ENCODE measurements at regions not wholly inside any gene's neighbourhood (a gene's known extent, or its start where the extent isn't known, plus 50 kb on each side); places are given as distances from the start of the nearest gene placed in this dataset.
A peak's percentile ranks its signal among the peaks of the same experiment; 100 is the strongest.
"Not testable (repeated sequence)": the region's sequence is repeated elsewhere in the genome, so short reads cannot be mapped to it uniquely, and the experiment has no call there.

DNA sequence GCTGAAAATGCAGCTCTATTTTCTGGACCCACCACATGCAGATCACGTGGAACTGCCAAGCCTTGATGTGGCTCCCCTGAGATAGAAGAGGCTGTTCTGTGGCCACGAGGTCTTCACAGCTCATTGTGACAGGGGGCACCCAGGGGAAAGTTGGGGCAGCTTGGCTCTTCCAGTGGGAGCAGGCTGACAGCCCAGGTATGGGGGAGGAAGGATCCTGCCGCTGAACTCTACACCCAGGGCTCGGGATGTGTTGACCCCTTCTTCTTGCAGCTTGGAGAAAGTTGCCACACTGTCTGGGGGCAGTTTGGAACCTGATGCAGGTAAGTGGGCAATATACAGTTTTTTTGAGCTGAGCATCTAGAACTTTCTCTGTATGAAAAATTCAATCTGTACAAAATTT lies 133.6 kb upstream of the PITX1 start:
- no peak for TF ChIP-seq EZH2 (IDR thresholded peaks at IDR 0.05; ENCODE audit: borderline replicate concordance, low read depth, low read length, severe bottlenecking)
- TF ChIP-seq, protein P1, sequence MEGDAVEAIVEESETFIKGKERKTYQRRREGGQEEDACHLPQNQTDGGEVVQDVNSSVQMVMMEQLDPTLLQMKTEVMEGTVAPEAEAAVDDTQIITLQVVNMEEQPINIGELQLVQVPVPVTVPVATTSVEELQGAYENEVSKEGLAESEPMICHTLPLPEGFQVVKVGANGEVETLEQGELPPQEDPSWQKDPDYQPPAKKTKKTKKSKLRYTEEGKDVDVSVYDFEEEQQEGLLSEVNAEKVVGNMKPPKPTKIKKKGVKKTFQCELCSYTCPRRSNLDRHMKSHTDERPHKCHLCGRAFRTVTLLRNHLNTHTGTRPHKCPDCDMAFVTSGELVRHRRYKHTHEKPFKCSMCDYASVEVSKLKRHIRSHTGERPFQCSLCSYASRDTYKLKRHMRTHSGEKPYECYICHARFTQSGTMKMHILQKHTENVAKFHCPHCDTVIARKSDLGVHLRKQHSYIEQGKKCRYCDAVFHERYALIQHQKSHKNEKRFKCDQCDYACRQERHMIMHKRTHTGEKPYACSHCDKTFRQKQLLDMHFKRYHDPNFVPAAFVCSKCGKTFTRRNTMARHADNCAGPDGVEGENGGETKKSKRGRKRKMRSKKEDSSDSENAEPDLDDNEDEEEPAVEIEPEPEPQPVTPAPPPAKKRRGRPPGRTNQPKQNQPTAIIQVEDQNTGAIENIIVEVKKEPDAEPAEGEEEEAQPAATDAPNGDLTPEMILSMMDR (IDR thresholded peaks at IDR 0.05; ENCODE audit: borderline replicate concordance, extremely low read depth, low read length, poor library complexity, severe bottlenecking) = no peak
- H3K27me3 ChIP-seq (ENCODE audit: insufficient read depth, low read length, poor library complexity) = peaks cover 8% of the 10 kb centered on the region

DNA sequence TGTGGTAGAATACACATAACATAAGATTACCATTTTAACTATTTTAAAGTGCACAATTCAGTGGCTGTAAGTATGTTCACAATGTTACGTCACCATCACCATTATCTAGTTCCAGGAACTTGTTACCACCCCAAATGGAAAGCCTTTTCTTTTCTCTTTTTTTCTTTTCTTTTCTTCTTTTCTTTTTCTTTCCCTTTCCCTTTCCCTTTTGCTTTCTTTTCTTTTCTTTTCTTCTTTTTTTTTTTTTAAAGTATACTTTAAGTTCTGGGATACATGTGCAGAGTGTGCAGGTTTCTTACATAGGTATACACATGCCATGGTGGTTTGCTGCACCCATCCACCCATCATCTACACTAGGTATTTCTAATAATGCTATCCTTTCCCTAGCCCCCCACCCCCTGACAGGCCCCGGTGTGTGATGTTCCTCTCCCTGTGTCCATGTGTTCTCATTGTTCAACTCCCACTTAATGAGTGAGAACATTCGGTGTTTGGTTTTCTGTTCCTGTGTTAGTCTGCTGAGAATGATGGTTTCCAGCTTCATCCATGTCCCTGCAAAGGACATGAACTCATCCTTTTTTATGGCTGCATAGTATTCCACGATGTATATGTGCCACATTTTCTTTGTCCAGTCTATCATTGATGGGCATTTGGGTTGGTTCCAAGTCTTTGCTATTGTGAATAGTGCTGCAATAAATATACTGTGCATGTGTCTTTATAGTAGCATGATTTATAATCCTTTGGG lies 131.0 kb upstream of the PITX1 start:
- ATAC-seq (ENCODE audit: insufficient read depth, low read depth); H3K4me1 ChIP-seq (ENCODE audit: insufficient read depth, low read length); H3K27ac ChIP-seq (ENCODE audit: low read length); H3K9ac ChIP-seq (ENCODE audit: low read depth, low read length); DNase-seq; H3K27me3 ChIP-seq (ENCODE audit: insufficient read depth, low read length, poor library complexity); H2AFZ ChIP-seq (ENCODE audit: low read depth, low read length); H4K20me1 ChIP-seq (ENCODE audit: insufficient read depth, low read length); H3K4me3 ChIP-seq (ENCODE audit: low read depth in 1 of 2, low read length in 2 of 2); H3K79me2 ChIP-seq (ENCODE audit: insufficient read depth, low read length); H3K4me2 ChIP-seq (ENCODE audit: insufficient read depth, low read length); H3K9me3 ChIP-seq (ENCODE audit: insufficient read depth, low read length, severe bottlenecking); H3K36me3 ChIP-seq (ENCODE audit: insufficient read depth, low read length): not testable (repeated sequence)

More for the DNA sequence above, 133.6 kb upstream of the PITX1 start:
- ATAC-seq (ENCODE audit: insufficient read depth, low read depth) (peak; percentile 75), DNase-seq (peak; percentile 18)
- H2AFZ ChIP-seq (ENCODE audit: low read depth, low read length) = no peak overlapping the region
- H3K9ac ChIP-seq (ENCODE audit: low read depth, low read length) = no peak overlapping the region
- H3K4me3 ChIP-seq (ENCODE audit: low read depth in 1 of 2, low read length in 2 of 2) = no peak overlapping the region
- no peak overlapping the region for H3K27ac ChIP-seq (ENCODE audit: low read length)
- no peaks in the 10 kb centered on the region for H3K4me1 ChIP-seq (ENCODE audit: insufficient read depth, low read length)
- H3K36me3 ChIP-seq (ENCODE audit: insufficient read depth, low read length) = no peaks in the 10 kb centered on the region
- H3K9me3 ChIP-seq (ENCODE audit: insufficient read depth, low read length, severe bottlenecking) = no peaks in the 10 kb centered on the region
- H3K4me2 ChIP-seq (ENCODE audit: insufficient read depth, low read length) = no peak overlapping the region
- no peaks in the 10 kb centered on the region for H3K79me2 ChIP-seq (ENCODE audit: insufficient read depth, low read length)
- no peaks in the 10 kb centered on the region for H4K20me1 ChIP-seq (ENCODE audit: insufficient read depth, low read length)

DNA sequence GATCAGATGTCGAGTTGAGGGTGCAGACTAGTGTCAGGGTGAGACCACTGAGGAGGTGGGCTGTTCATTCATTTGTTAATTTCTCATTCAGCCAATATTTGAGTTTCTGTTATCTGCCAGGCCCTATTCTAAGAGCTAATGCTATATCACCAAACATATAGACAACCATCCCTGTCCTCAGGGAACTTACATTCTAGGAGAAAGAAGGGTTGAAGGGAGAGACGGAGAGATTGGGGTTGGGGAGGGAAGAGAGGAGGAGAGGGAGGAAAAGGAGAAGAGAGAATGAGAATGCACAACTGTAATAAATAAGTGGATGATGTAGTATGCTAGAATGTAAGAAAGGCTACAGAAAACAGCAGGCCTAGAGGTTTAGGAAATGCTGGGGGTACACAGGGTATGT lies 129.9 kb upstream of the PITX1 start:
- H2AFZ ChIP-seq (ENCODE audit: low read depth, low read length) = no peak overlapping the region
- no peak overlapping the region for H3K4me2 ChIP-seq (ENCODE audit: insufficient read depth, low read length)
- H3K9me3 ChIP-seq (ENCODE audit: insufficient read depth, low read length, severe bottlenecking) = peaks cover 1% of the 10 kb centered on the region
- no peak for DNase-seq
- H3K79me2 ChIP-seq (ENCODE audit: insufficient read depth, low read length) = no peaks in the 10 kb centered on the region
- no peak overlapping the region for H3K4me3 ChIP-seq (ENCODE audit: low read depth in 1 of 2, low read length in 2 of 2)
- H3K4me1 ChIP-seq (ENCODE audit: insufficient read depth, low read length) = no peaks in the 10 kb centered on the region
- ATAC-seq (ENCODE audit: insufficient read depth, low read depth) = no peak
- peaks cover 8% of the 10 kb centered on the region for H3K27me3 ChIP-seq (ENCODE audit: insufficient read depth, low read length, poor library complexity)
- no peaks in the 10 kb centered on the region for H3K36me3 ChIP-seq (ENCODE audit: insufficient read depth, low read length)
- no peak overlapping the region for H3K27ac ChIP-seq (ENCODE audit: low read length)
- no peak overlapping the region for H3K9ac ChIP-seq (ENCODE audit: low read depth, low read length)
- TF ChIP-seq, protein P1 (IDR thresholded peaks at IDR 0.05; ENCODE audit: borderline replicate concordance, extremely low read depth, low read length, poor library complexity, severe bottlenecking) = no peak
- TF ChIP-seq EZH2 (IDR thresholded peaks at IDR 0.05; ENCODE audit: borderline replicate concordance, low read depth, low read length, severe bottlenecking) = no peak
- H4K20me1 ChIP-seq (ENCODE audit: insufficient read depth, low read length) = no peaks in the 10 kb centered on the region

DNA sequence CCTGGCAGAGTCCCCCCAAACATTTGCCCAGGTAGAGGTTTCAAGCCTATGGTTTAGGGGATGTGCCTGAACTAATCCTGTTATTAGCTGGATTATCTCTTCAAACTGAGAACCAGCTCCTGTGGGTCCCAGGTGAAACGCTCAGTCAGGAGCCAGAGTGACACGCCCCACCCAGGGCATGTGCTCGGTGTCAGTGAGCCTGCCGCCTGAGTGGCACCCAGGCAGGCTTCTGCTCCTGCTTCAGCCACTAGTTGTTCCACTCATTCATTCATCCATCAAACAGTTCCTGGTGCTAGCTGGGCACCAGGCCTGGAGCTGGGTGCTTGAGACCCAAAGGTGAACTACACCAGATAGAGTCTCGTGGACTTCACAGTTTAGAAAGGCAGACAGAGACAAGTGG lies 129.4 kb upstream of the PITX1 start:
- ATAC-seq (ENCODE audit: insufficient read depth, low read depth) (no peak), DNase-seq (no peak)
- no peak overlapping the region for H2AFZ ChIP-seq (ENCODE audit: low read depth, low read length)
- no peak for TF ChIP-seq EZH2 (IDR thresholded peaks at IDR 0.05; ENCODE audit: borderline replicate concordance, low read depth, low read length, severe bottlenecking)
- TF ChIP-seq, protein P1 (IDR thresholded peaks at IDR 0.05; ENCODE audit: borderline replicate concordance, extremely low read depth, low read length, poor library complexity, severe bottlenecking) = no peak
- no peak overlapping the region for H3K4me2 ChIP-seq (ENCODE audit: insufficient read depth, low read length)
- H3K9ac ChIP-seq (ENCODE audit: low read depth, low read length) = no peak overlapping the region
- no peak overlapping the region for H3K27ac ChIP-seq (ENCODE audit: low read length)
- H4K20me1 ChIP-seq (ENCODE audit: insufficient read depth, low read length) = no peaks in the 10 kb centered on the region
- no peak overlapping the region for H3K4me3 ChIP-seq (ENCODE audit: low read depth in 1 of 2, low read length in 2 of 2)
- H3K4me1 ChIP-seq (ENCODE audit: insufficient read depth, low read length) = no peaks in the 10 kb centered on the region
- H3K27me3 ChIP-seq (ENCODE audit: insufficient read depth, low read length, poor library complexity) = peaks cover 8% of the 10 kb centered on the region
- H3K36me3 ChIP-seq (ENCODE audit: insufficient read depth, low read length) = no peaks in the 10 kb centered on the region
- peaks cover 7% of the 10 kb centered on the region for H3K9me3 ChIP-seq (ENCODE audit: insufficient read depth, low read length, severe bottlenecking)
- H3K79me2 ChIP-seq (ENCODE audit: insufficient read depth, low read length) = no peaks in the 10 kb centered on the region
